Middle frontal gyrus (tissue), 1 donor: ENCODE measurements at regions not wholly inside any gene's neighbourhood (a gene's known extent, or its start where the extent isn't known, plus 50 kb on each side); places are given as distances from the start of the nearest gene placed in this dataset.

ENCODE experiments used
- DNase-seq: peaks from one replicate; pipeline ENCODE4 v3.0.0-alpha.2; 2015; ENCODE audit warnings: low spot score; ENCODE audit errors: extremely low spot score

DNA sequence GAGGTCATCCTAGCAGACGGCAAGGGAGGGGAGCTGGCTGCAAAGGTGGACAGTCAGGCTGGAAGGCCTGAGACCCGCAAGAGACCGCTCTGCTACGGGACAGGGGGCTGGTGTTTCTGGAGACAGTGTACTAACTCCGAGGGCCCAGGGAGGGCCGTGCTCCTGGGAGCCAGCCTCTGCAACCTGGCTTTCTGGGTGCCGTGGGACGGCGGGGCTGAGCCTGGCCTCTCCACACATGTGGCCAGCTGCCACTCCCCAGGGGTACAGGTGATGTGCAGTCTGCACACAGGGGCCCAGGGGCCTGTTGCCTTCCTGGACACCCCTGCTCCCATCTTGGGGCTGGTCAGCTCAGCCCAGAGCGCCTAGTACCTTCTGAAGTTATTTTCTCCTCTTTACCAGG, 92.2 kb downstream of the MRPL36 start:
- no peak for DNase-seq

DNA sequence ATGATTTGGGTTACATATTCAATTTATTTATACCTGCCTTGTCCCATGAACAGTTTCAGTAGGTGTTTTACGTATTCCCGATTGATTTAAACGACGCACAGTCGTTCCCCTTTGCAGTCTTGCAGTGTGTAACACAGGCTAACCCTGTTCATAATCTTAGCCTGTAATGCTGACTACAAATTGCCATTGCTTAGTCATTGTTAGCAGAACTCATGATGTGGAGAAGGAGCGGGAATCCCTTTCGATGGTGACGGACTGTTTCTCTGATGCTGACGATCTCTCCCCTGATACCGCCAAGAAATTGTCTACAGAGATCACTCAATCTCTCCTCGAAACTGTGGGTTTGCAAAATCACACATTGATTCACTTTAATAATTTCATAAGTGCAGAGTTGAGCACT, 93.2 kb downstream of the MRPL36 start:
- DNase-seq, result no peak

DNA sequence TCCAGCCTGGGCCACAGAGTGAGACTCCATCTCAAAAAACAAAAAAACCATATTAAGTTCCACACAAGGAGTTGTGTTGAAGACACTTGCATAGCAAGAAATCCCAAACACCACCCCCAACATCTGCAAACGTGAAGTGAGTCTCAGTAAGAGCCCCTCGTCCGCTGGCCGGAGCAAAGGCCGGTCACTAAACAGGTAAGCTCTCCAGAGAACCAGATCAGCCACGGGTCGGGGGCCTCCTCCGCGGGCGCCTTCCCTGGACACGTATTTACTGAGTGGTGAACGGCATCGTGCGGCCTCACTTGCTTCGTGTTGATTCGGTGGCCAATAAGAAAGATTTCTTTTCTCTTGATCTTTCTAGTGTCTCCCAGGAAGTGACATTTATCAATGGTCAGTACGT, 93.6 kb downstream of the MRPL36 start:
- DNase-seq, result no peak

DNA sequence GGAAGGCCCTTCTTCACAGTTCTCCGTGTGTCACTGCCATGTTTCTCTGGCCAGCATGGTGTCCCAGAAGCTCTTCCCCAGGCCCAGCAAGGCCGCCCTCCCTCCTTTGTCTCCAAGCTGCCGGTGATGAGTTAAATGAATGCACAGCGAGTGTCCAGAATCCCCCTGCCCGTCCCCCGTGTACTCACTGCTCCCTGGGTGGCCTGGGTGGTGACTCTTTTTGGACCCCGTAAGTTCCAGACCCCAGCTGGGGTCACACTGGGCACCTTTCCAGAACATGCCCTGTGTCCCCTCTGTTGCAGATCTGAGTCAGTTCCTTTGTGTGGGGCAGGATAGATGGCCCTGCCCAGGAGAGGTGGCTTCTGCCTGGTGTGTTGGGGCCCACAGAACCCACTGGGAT, 95.0 kb downstream of the MRPL36 start:
- no peak for DNase-seq

DNA sequence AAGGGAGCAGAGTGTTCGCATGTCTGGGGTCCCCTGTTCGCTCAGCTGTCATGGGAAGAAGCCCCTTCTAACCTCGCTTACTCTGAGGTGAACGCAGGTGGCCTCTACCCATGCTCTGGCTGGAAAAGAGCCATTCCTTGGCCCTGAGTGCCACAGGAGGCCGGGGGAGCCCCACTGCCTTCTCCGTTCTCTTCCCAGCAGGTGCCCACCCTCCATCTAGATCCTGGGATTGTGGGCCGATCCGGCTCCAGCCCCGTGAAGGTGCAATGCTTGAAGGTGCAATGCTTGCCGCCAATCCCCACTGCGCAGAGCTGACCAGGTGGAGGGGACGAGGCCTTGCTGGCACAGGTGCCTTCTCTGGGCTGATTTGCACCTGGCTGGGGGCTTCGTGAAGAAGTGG, 95.4 kb downstream of the MRPL36 start:
- DNase-seq, result no peak

DNA sequence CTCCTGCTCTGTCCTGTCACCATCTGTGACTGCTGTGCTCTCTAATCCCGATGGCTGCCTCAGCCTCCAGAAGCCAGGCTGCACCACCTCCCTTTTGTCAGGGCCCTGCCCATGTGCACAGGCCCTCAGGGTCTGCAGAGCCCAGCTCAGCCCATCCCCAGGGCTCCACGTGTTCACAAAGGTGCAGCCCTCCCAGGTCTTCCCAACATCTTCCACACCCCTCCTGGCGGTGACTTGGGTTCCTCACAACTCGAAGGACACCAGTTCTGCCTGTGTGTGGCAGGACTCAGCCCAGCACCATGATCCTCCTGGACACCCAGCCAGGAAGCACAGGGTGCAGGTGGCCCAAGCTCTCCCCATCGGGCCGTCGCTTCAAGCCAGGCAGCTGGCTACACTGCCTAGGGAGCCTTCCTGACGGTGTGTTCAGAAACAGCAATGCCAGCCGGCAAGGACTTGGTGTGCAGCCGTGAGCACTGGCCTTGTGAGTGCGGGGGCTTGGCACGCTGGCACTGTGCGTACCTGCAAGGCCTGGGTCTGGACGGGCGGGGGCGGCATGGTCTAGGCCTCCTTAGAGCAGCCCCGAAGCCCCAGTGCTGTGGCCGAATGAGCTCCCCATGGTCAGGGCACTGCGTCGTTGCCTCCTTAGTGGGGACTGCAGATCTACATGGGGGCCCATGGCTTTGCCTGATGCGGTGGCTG, 96.1 kb downstream of the MRPL36 start:
- DNase-seq, result no peak

DNA sequence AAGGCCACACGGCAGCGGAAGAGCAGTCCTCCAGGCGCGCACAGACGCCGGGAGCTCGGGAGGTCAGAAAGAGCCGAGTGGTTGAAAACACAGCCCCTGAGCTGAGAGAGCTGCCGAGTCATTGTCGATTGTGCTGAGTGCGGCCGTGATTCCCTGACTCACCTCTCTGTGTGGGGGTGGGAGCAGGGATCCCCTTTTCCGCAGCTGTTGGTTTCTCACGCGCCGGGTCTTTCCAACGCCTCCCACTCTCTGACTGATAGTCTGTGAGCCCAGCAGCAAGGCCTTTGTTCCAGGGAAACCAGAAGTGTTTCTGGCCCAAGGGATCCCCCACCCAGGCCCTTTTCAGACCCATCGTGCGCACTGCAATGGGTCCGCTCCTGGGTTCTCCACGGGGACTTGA, 97.3 kb downstream of the MRPL36 start:
- DNase-seq, result no peak

DNA sequence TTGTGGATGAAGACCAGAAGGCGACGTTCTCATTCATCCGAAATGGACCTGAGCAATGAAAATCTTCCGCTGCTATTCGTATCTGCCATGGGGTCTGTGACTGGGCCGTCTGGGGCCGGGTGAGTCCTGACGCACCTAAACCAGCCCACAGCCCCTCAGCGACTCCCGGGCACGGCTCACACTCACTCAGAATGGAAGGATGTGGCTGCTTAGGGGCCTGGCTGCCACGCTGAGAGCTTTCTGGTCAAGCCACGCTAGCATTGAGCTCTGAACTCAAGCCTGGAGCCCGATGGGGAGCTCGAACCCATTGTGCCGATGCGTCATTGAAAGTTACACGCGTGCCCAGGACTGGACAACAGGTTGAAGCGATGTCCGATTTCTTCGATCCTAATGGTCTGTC, 97.8 kb downstream of the MRPL36 start:
- DNase-seq, result no peak

DNA sequence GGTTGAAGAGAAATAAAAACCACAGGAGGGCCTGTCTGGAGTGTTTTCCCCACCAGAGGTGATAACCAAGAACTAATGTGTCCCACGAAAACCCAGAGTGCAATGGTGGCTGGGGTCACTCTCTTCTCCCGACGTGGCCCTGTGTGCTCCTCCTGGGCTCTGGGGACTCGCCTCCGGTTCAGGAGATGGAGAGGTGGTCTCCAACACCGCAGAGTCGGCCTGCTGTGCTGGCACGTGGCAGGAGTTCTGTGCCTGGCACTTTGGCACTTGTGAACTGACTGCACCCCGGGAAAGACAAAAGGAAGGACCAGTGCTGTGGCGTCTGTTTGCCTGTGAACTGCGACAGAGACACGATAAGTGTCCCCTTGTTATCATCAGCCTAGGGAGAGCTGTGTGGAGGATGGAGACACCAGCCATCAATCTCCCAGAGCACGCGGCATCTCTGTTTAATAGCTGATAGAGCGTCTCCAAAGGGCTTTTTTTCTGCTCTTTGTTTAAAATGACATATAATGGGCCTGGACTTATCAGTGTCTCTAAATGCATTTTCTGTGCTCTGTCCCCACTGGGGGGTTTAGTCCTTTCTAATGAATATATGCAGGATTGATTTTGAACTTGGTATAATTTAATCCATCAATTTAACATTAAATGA, 98.3 kb downstream of the MRPL36 start:
- no peak for DNase-seq

DNA sequence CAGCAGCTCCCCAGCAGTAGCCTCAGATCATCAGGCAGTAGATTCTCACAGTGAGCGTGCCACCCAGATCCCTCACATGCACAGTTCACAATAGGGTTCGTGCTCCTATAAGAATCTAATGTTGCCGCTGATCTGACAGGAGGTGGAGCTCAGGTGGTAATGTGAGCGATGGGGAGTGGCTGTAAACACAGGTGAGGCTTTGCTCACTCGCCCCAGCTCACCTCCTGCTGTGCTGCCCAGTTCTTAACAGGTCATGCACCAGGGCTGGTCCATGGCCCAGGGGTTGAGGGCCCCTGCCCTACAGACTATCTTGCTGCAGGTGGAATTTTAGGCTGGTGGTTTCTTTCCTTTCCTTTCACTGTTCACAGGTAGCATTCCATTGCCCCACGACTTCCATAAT, 100.2 kb downstream of the MRPL36 start:
- DNase-seq, result no peak

DNA sequence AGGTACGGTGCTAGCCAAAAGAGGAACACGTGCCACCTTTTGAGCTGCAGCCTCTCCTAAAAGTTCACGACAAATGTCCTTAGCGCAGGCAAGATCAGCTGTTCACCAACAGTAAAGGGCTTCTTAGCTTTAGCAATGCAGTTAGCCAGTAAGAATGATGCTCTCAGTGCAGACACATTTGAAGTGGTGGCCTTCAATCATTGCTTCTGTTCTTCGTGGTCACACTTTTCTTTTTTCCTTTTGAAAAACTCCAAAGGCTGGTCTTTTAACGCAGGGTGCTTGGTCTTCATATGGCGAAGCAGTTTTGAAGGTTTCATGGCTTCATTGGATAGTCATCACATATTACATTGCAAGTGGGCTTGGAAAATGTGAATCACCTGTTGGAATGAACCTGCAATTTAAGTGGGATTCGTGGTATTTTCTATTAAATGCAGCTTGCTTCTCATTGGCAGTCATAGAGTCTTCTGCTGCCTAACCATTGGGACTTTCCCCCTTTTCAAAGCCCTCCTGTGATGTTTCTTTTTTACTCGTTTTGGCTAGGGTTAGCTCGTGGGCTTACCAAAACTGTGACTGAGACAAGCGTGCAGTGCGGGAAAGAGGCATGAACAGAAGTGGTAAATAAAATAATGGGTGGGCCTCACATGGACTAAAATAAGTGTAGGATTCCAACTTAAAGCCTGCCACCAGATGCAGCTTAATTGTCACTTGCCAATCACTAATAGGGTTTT, 100.9 kb downstream of the MRPL36 start:
- no peak for DNase-seq

DNA sequence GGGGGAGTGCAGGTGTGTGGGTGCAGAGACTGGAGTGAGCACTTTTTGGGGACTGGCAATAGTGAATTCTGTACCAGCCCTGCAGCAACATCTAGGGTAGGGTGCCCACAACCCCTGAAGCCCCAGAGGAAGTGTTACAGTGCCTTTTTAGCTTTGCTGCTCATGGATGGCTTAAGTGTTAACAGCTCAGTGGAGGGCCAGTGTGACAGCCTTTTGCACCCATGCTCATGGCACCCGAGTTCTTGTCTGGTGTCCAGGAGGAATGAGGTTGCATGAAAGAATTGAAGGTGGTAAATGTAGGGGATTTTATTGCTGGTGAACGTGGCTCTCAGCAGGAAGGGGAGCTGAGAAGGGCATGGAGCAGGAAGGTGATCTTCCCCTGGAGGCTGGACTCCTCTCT, 107.3 kb downstream of the MRPL36 start:
- no peak for DNase-seq

DNA sequence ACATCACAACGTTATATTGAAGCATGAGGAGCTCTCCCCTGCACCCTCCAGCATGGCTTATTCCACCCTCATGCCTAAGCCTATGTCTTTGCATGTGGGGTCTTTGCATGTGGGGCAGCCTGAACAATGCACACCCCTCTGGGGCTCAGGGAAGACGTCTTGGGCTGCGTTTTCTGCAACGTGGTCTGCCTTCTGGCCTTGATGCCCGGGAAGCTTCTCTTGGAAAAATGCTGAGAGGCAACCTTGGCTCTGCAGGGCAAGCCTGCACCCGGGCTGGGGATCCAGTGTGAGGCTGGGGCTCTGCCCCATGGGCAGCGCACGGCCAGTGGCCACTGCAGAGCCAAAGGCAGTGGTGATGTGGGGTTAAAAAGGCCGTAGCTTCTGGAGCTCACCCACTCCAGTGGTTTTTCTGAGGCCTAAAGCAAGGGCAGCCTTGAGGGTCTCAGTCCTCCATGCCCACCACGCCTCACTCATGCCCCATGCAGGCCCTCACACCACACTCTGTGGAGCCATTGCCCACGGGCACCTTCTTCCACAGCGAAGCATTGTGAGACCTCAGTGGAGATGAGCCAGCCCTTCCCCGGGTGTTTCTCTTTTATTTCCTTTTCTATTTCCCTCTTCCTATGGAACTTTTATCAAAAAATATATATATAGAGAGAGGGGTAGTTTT, 112.2 kb downstream of the MRPL36 start:
- DNase-seq, result no peak

DNA sequence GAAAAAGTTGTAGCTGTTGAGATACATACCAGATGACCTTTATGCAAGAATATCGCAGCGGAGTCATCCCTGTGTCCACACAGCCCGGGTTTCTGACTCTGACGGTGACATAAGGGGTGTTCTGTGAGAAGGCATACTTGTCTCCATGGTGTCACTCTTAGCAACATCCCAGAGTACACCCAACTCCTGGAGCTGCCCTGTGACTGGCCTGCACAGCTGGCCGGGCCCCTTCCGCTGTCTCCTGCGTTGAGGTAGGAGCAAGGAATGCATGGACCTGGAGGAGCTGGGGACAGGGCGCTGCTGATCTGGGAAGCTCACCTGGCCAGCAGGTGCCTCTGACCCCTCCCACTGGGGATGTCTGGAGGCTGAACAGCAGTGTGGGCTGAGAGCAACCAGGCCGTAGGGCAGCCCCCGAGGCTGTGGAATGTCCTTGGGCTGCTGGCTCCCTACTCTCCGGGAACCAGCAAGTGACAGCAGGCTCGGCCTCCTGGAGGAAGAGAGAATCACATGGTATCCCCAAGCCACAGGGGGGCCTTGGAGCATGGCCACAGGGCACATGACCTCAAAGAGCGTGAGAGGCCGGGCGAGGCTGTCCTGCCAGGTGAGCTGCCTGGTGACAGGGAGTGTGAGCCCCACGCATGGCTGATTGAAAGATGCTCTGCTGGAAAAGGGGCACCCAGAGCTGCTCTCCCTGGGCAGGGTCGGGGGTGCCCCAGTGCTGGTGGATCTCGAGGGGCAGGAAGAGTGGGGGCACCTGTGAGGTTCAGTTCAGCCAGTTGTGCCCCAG, 113.4 kb downstream of the MRPL36 start:
- DNase-seq, result no peak

DNA sequence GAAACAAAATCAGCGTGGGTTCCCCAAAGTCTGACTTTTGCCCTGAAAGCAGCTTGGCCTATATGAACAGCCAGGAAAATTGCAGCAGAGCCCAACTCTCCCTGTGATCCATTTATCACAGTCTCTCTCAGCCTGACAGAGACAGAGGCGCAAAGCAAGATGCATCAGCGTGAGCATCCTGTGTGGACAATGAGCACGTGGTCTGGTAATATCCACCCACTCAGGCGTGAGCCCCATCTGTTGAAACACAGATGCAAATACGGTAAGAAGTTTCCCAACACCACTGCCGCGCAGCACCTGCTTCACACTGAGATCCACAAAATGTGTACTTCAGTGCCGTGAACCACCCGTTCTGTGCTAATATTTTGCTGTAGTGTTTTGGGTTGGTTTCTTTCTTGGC, 114.6 kb downstream of the MRPL36 start:
- no peak for DNase-seq

DNA sequence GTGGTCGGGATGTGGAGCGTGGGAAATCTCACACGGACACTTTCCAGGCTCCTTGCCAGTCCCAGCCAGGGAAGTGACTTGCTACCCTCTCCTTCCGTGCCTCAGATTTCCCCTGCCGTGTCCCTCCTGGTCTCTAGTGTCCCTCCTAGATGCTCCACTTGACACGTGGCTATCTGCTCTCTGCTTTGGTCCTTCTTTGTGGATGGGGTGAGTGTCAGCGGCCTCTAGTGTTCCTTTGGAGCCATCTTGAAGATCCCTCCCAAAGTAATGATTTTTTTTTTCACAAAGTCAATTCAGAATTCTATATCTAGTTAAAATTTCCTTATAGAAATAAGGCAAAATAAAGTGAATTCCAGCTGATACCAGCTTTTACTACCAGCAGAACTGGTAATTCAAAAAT, 117.7 kb downstream of the MRPL36 start:
- no peak for DNase-seq

DNA sequence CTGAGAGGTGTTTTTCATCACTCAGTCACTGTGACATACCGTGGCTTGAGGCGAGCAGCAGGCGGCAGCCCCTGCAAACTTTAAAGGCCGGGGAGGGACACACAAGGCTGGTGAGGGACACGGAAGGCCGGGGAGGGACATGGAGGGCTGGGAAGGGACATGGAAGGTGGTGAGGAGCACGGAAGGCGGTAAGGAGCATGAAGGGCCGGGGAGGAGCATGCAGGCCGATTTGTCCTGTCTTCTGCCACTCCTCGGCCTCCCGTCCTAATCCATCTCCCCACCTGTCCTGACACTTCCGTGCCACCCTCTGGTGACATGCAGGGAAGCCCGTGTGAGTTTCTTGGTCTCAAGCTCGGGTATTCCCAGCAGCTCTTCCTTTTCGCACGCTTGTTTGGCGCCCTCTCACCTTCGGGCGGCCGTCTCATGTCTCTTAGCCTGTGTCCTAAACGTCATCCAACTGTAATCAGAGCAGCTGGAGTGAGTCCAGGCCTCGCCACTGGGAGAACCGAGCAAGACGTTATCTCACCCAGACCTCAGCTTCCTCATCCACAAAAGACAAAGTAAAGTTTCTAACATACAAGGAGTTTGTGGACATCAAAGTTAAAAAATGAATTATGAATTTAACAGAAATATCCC, 126.5 kb downstream of the MRPL36 start:
- DNase-seq, result no peak

DNA sequence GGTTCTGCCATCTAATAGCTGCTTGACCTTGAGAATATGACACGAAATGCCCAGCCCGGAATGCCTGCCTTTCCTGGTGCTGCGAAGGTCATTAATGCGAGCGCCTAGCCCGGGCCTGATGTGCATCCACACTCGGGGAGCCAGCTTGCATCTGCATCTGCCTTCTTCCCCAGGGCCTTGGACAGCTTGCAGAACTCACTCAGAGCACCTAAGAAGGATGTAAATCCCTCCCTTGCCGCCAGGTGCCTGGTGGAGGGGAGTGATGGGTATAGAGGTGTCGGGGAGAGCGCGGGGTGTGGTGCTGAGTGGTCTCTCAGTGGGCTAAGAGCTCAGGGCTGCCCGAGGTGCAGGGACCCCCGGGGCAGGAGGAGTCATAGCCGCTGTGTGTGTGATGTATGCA, 127.2 kb downstream of the MRPL36 start:
- DNase-seq, result no peak

DNA sequence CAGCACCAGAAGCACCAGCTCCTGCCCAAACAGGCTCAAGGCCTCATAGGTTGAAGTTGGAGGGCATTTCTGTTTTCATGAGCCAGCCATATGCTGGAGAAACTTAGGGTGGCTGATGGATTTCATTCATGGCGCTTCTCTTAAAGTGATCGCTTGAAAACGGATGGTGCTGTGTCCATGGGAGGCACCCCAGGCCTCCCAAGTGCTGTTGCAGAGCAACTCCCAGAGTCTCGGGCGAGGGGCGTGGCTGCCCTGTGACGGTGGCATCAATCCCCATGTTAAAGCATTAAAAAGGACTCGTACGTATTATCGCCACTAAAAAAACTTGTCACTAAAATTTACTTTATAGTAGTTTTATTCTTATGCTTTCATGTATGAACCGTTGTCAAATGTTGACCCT, 128.3 kb downstream of the MRPL36 start:
- DNase-seq, result no peak

DNA sequence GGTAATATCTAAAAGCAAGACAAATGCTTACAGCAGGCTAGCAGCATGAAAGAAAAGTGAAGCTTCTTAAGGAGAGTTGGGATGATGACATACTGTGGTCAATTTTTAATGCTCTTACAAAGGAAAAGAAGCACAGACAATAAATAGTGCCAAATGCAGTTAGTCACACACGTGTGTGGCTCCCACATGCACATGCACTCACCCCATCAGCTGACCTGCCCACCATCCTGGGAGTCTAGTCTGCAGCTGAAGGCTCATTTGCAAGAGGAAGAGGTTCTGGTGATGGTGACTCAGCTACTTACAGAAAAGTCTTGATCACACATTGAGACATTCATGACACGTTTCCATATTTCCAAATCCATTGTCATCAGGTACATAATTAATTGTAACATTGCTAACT, 129.3 kb downstream of the MRPL36 start:
- DNase-seq, result no peak
